ENCODE measurements at regions not wholly inside any gene's neighbourhood (a gene's known extent, or its start where the extent isn't known, plus 50 kb on each side); places are given as distances from the start of the nearest gene placed in this dataset.

DNA sequence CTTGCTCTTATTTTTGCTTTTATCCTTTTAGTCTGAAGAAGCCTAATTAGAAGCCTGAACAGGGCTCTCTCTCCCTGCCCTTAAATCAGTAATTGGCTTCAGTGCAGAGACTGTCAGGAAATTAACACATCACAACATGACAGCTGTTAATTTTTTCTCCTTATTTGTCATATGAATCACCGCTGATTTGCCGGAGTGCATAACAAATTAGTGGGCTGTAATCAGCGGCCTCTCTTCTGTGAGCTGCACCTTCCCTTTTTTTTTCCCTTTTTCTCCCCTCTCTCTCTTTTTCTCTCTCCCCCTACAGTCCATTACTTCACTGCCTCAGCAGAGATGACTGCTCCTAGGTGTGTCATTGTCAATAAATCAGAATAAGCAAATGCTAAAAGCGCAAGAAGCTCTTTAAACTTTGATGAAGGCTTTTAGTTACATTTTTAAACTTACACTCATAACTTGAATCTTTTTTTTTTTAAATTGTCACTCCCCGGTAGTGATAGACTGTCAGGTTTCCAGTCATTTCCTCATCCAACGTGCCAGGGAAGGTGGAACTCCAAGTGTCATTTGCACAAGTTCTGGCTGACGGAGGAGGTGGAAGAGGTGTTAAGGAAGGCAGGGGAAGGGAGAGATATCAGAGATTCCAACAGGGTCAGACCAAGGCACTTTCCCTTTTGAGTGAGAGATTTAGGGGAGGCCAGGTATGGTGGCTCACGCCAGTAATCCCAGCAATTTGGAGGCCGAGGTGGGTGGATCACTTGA lies 197.1 kb upstream of the TSHZ3 start:
- TF ChIP-seq NFIC (IDR thresholded peaks at IDR 0.05): no peak
- no peak for TF ChIP-seq RAD21 (IDR thresholded peaks at IDR 0.05; ENCODE audit: low read depth)
- no peak for TF ChIP-seq TEAD4 (IDR thresholded peaks at IDR 0.05)
- TF ChIP-seq MAX (IDR thresholded peaks at IDR 0.05): no peak
- no peak for TF ChIP-seq TCF12 (IDR thresholded peaks at IDR 0.05; ENCODE audit: low read depth)
- no peak for TF ChIP-seq EGR1 (IDR thresholded peaks at IDR 0.05)
- TF ChIP-seq EP300 (IDR thresholded peaks at IDR 0.05; ENCODE audit: borderline replicate concordance): no peak
- no peak for TF ChIP-seq CREB1 (IDR thresholded peaks at IDR 0.05; ENCODE audit: low read depth)

Measured in Ishikawa (cell line).